Thymus (tissue), 11 donors: ENCODE measurements at regions not wholly inside any gene's neighbourhood (a gene's known extent, or its start where the extent isn't known, plus 50 kb on each side); places are given as distances from the start of the nearest gene placed in this dataset.
"Not testable (repeated sequence)": the region's sequence is repeated elsewhere in the genome, so short reads cannot be mapped to it uniquely, and the experiment has no call there.

Experiments used
- DNase-seq, 9 donors: peaks; one replicate each; pipeline ENCODE4 v3.0.0-alpha.2; 2013; ENCODE audit warnings: low spot score in 9 of 9, low read depth in 6 of 9, missing footprints in 1 of 9
- H3K27ac ChIP-seq, 2 donors: one replicate each; pipeline ENCODE4 v1.5.1; 2013; ENCODE audit warnings: control low read depth in 1 of 2, low read depth in 1 of 2, low read length in 1 of 2, mild to moderate bottlenecking in 1 of 2, moderate library complexity in 1 of 2
- H3K27me3 ChIP-seq, 2 donors: one replicate each; pipeline ENCODE4 v1.5.1; 2013; ENCODE audit warnings: low read length in 1 of 2; ENCODE audit not compliant: control insufficient read depth in 2 of 2, insufficient read depth in 1 of 2
- H3K36me3 ChIP-seq, 2 donors: one replicate each; pipeline ENCODE4 v1.5.1; 2013; ENCODE audit warnings: low read length in 1 of 2, mild to moderate bottlenecking in 1 of 2, moderate library complexity in 1 of 2; ENCODE audit not compliant: control insufficient read depth in 2 of 2, insufficient read depth in 2 of 2
- H3K4me1 ChIP-seq, 2 donors: one replicate each; pipeline ENCODE4 v1.5.1; 2013; ENCODE audit warnings: low read length in 2 of 2; ENCODE audit not compliant: control insufficient read depth in 2 of 2, insufficient read depth in 2 of 2
- H3K4me3 ChIP-seq, 2 donors: one replicate each; pipeline ENCODE4 v1.5.1; 2013; ENCODE audit warnings: low read length in 2 of 2, control low read depth in 1 of 2, mild to moderate bottlenecking in 1 of 2
- H3K9me3 ChIP-seq, 2 donors: one replicate each; pipeline ENCODE4 v1.5.1; 2013; ENCODE audit warnings: low read length in 1 of 2, mild to moderate bottlenecking in 1 of 2; ENCODE audit not compliant: control insufficient read depth in 2 of 2, insufficient read depth in 1 of 2
- WGBS: extraction: QIAGEN DNeasy Blood & Tissue Kit; methylation state at CpG from one replicate; pipeline ENCODE4 v1.1.7; 2013; 5-methylcytosine and 5-hydroxymethylcytosine counted together
- donor health status: healthy.

GRCh38 chr1:59217439-59217838 lies 79.5 kb upstream of the FGGY start:
- not testable (repeated sequence) for H3K4me3 ChIP-seq, H3K27ac ChIP-seq, H3K4me1 ChIP-seq, H3K36me3 ChIP-seq, H3K9me3 ChIP-seq, H3K27me3 ChIP-seq, DNase-seq
- WGBS, result 96% methylated on average over 2 of the region's 2 CpGs

- Histone ChIP-seq H3K9me3 (no peaks in the 10 kb centered on the region), H3K36me3 (no peaks in the 10 kb centered on the region), H3K27ac (no peak overlapping the region), H3K4me1 (no peaks in the 10 kb centered on the region), H3K27me3 (no peaks in the 10 kb centered on the region), H3K4me3 (no peak overlapping the region)
- no peak for DNase-seq
- 82% methylated on average over 5 of the region's 5 CpGs for WGBS
Observed at GRCh38 chr1:59218521-59219236, 78.2 kb upstream of the FGGY start.

GRCh38 chr1:59219916-59220315 lies 77.0 kb upstream of the FGGY start:
- Histone ChIP-seq H3K4me3 (no peak overlapping the region), H3K27ac (no peak overlapping the region), H3K4me1 (no peaks in the 10 kb centered on the region), H3K36me3 (no peaks in the 10 kb centered on the region), H3K27me3 (no peaks in the 10 kb centered on the region), H3K9me3 (no peaks in the 10 kb centered on the region)
- no peak for DNase-seq
- whole genome bisulfite sequencing, result 71% methylated on average over 2 of the region's 2 CpGs

- H3K4me3 ChIP-seq, result no peak overlapping the region
- no peaks in the 10 kb centered on the region for H3K36me3 ChIP-seq
- H3K9me3 ChIP-seq, result no peaks in the 10 kb centered on the region
- WGBS, result 28% methylated on average over 5 of the region's 5 CpGs
- no peaks in the 10 kb centered on the region for H3K27me3 ChIP-seq
- H3K27ac ChIP-seq, result no peak overlapping the region
- H3K4me1 ChIP-seq, result no peaks in the 10 kb centered on the region
- no peak for DNase-seq
Observed at GRCh38 chr1:59220356-59220755, 76.5 kb upstream of the FGGY start.

GRCh38 chr1:59223198-59223597 lies 73.7 kb upstream of the FGGY start:
- no peak for DNase-seq
- Histone ChIP-seq H3K27me3 (no peaks in the 10 kb centered on the region), H3K4me3 (no peak overlapping the region), H3K36me3 (no peaks in the 10 kb centered on the region), H3K4me1 (no peaks in the 10 kb centered on the region), H3K9me3 (no peaks in the 10 kb centered on the region), H3K27ac (no peak overlapping the region)
- 83% methylated on average over 2 of the region's 2 CpGs for WGBS

- Histone ChIP-seq H3K4me3 (no peak overlapping the region), H3K27me3 (no peaks in the 10 kb centered on the region), H3K4me1 (no peaks in the 10 kb centered on the region), H3K36me3 (no peaks in the 10 kb centered on the region), H3K27ac (no peak overlapping the region), H3K9me3 (no peaks in the 10 kb centered on the region)
- no peak for DNase-seq
- 82% methylated on average over 3 of the region's 3 CpGs for WGBS
Observed at GRCh38 chr1:59223989-59224634, 72.8 kb upstream of the FGGY start.

GRCh38 chr1:59225594-59226316 lies 71.1 kb upstream of the FGGY start:
- Histone ChIP-seq H3K9me3 (no peaks in the 10 kb centered on the region), H3K4me1 (no peaks in the 10 kb centered on the region), H3K27ac (no peak overlapping the region), H3K27me3 (no peaks in the 10 kb centered on the region), H3K4me3 (no peak overlapping the region), H3K36me3 (no peaks in the 10 kb centered on the region)
- 73% methylated on average over 2 of the region's 2 CpGs for WGBS
- DNase-seq, result no peak

GRCh38 chr1:59229138-59229537 lies 67.8 kb upstream of the FGGY start:
- no peaks in the 10 kb centered on the region for H3K9me3 ChIP-seq
- no peaks in the 10 kb centered on the region for H3K36me3 ChIP-seq
- no peak overlapping the region for H3K27ac ChIP-seq
- H3K4me1 ChIP-seq, result no peaks in the 10 kb centered on the region
- DNase-seq, result no peak
- no peak overlapping the region for H3K4me3 ChIP-seq
- no peaks in the 10 kb centered on the region for H3K27me3 ChIP-seq

- H3K36me3 ChIP-seq, result no peaks in the 10 kb centered on the region
- WGBS, result 94% methylated on average over 2 of the region's 2 CpGs
- DNase-seq, result no peak
- no peaks in the 10 kb centered on the region for H3K4me1 ChIP-seq
- H3K27me3 ChIP-seq, result no peaks in the 10 kb centered on the region
- no peaks in the 10 kb centered on the region for H3K9me3 ChIP-seq
- no peak overlapping the region for H3K27ac ChIP-seq
- H3K4me3 ChIP-seq, result no peak overlapping the region
Observed at GRCh38 chr1:59230622-59231021, 66.3 kb upstream of the FGGY start.
